Nucleus accumbens (tissue), 56 donors: ENCODE measurements at regions not wholly inside any gene's neighbourhood (a gene's known extent, or its start where the extent isn't known, plus 50 kb on each side); places are given as distances from the start of the nearest gene placed in this dataset.
"Not testable (repeated sequence)": the region's sequence is repeated elsewhere in the genome, so short reads cannot be mapped to it uniquely, and the experiment has no call there.

ENCODE experiments used
- DNase-seq, 56 donors: peaks; one replicate each; lab custom pipeline; 2025; lab: John Stamatoyannopoulos, UW

GRCh38 chr12:66733321-66733720 is 54.4 kb upstream of the GRIP1 start:
- peak in 1 of 56 donors; percentile 0 for DNase-seq

- no peak for DNase-seq
These were observed 55.0 kb upstream of the GRIP1 start for GRCh38 chr12:66733839-66734238.

GRCh38 chr12:66735275-66735674 is 56.4 kb upstream of the GRIP1 start:
- no peak for DNase-seq

GRCh38 chr12:66736931-66737330 is 58.1 kb upstream of the GRIP1 start:
- DNase-seq = no peak

GRCh38 chr12:66739266-66739665 is 60.4 kb upstream of the GRIP1 start:
- no peak for DNase-seq

GRCh38 chr12:66739940-66740651 is 61.2 kb upstream of the GRIP1 start:
- DNase-seq = no peak

GRCh38 chr12:66740732-66741131 is 61.9 kb upstream of the GRIP1 start:
- no peak for DNase-seq

- no peak for DNase-seq
These were observed 63.0 kb upstream of the GRIP1 start for GRCh38 chr12:66741919-66742318.

GRCh38 chr12:66742508-66743367 is 63.9 kb upstream of the GRIP1 start:
- no peak for DNase-seq

- DNase-seq = no peak
These were observed 65.6 kb upstream of the GRIP1 start for GRCh38 chr12:66744461-66744860.

- no peak for DNase-seq
These were observed 66.1 kb upstream of the GRIP1 start for GRCh38 chr12:66744956-66745383.

GRCh38 chr12:66746489-66747201 is 67.8 kb upstream of the GRIP1 start:
- DNase-seq = no peak

GRCh38 chr12:66751432-66752113 is 72.7 kb upstream of the GRIP1 start:
- no peak for DNase-seq

- DNase-seq = no peak
These were observed 74.9 kb upstream of the GRIP1 start for GRCh38 chr12:66753810-66754209.

GRCh38 chr12:66755727-66756395 is 77.0 kb upstream of the GRIP1 start:
- DNase-seq = no peak

- no peak for DNase-seq
These were observed 77.8 kb upstream of the GRIP1 start for GRCh38 chr12:66756631-66757030.

- not testable (repeated sequence) for DNase-seq
These were observed 81.2 kb upstream of the GRIP1 start for GRCh38 chr12:66760122-66760521.

GRCh38 chr12:66763467-66763866 is 84.6 kb upstream of the GRIP1 start:
- no peak for DNase-seq

GRCh38 chr12:66765204-66765603 is 86.3 kb upstream of the GRIP1 start:
- DNase-seq = no peak

GRCh38 chr12:66767536-66767935 is 88.7 kb upstream of the GRIP1 start:
- DNase-seq = no peak
